ENCODE measurements at regions not wholly inside any gene's neighbourhood (a gene's known extent, or its start where the extent isn't known, plus 50 kb on each side); places are given as distances from the start of the nearest gene placed in this dataset.

GRCh38 chr6:120526576-120526975 lies 807.7 kb downstream of the TBC1D32 start:
- DNase-seq (ENCODE audit: low read depth) = no peak
- no peak for TF ChIP-seq CTCF (IDR thresholded peaks at IDR 0.05; ENCODE audit: low read depth, low read length, missing control alignments)
- no peak overlapping the region for H3K4me3 ChIP-seq (ENCODE audit: low read depth, low read length)

DNA sequence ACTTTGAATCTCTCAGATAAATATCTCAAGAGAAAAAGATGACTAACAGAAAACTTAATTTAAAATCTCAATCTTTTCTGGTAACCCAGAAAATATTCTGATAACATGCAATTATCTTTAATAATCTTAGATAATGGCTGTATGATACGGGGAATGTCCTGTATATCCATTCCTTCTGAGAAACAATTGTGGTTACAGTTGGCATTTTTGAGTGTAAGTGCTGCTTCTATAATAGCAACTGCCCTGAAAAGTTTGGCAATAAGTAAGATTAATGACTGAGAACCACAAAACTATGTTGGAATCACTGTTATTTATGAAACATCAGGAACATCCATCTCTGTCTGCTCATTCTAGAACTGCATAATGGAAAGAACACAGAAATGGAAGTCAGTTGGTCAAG lies 819.7 kb downstream of the TBC1D32 start:
- no peak for TF ChIP-seq CTCF (IDR thresholded peaks at IDR 0.05; ENCODE audit: low read depth, low read length, missing control alignments)
- no peak overlapping the region for H3K4me3 ChIP-seq (ENCODE audit: low read depth, low read length)
- DNase-seq (ENCODE audit: low read depth) = no peak

GRCh38 chr6:120511712-120512111 lies 822.6 kb downstream of the TBC1D32 start:
- DNase-seq (ENCODE audit: low read depth) = no peak
- H3K4me3 ChIP-seq (ENCODE audit: low read depth, low read length) = no peak overlapping the region
- no peak for TF ChIP-seq CTCF (IDR thresholded peaks at IDR 0.05; ENCODE audit: low read depth, low read length, missing control alignments)

GRCh38 chr6:120498711-120499110 lies 835.6 kb downstream of the TBC1D32 start:
- no peak overlapping the region for H3K4me3 ChIP-seq (ENCODE audit: low read depth, low read length)
- TF ChIP-seq CTCF (IDR thresholded peaks at IDR 0.05; ENCODE audit: low read depth, low read length, missing control alignments) = no peak
- no peak for DNase-seq (ENCODE audit: low read depth)

DNA sequence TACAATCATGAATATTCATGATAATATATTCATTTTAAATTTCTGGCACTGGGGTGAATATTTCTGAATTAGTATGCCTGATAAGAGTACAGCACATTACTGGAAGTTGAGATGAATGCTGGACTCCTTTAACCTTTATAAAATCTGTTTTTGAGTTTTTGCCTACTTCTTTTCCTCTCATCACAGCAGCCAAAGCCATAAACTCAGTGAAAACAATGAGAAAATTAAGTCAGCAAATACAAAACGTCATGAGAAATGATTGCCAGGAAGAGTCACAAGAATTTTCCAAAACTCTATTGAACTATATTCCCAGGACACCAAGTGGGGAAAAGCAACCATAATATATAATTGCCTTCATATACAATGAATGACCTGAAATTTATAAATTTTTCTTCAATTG lies 837.6 kb downstream of the TBC1D32 start:
- DNase-seq (ENCODE audit: low read depth) = no peak
- no peak for TF ChIP-seq CTCF (IDR thresholded peaks at IDR 0.05; ENCODE audit: low read depth, low read length, missing control alignments)
- H3K4me3 ChIP-seq (ENCODE audit: low read depth, low read length) = no peak overlapping the region

DNA sequence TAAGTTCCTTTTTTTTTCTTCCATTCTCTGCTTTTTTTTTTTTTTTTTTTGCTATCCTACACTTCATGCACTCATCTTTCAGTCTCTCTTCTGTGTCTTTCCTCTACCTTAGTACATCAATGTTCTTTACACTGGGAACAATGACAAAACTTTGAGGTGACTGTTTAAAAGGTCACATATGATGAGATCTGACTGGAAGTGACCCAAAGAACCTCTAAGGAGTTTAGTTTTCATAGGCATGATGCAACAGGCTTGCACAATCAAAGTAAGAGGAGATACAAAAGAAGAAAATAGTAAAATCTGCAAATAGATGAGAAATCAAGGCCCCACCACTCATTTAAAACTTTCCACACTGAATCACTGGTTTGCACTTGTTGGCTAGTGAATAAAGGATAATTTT lies 840.8 kb downstream of the TBC1D32 start:
- no peak for DNase-seq (ENCODE audit: low read depth)
- no peak for TF ChIP-seq CTCF (IDR thresholded peaks at IDR 0.05; ENCODE audit: low read depth, low read length, missing control alignments)
- no peak overlapping the region for H3K4me3 ChIP-seq (ENCODE audit: low read depth, low read length)

GRCh38 chr6:120489941-120490340 lies 844.3 kb downstream of the TBC1D32 start:
- no peak for DNase-seq (ENCODE audit: low read depth)
- TF ChIP-seq CTCF (IDR thresholded peaks at IDR 0.05; ENCODE audit: low read depth, low read length, missing control alignments) = no peak
- H3K4me3 ChIP-seq (ENCODE audit: low read depth, low read length) = no peak overlapping the region
